NB4 (cell line): ENCODE measurements at regions not wholly inside any gene's neighbourhood (a gene's known extent, or its start where the extent isn't known, plus 50 kb on each side); places are given as distances from the start of the nearest gene placed in this dataset.

ENCODE experiments used
- DNase-seq: peaks from one replicate; pipeline ENCODE4 v3.0.0; 2010; ENCODE audit warnings: low read depth
- H3K4me3 ChIP-seq: one replicate; pipeline ENCODE4 v1.5.1; 2011; ENCODE audit warnings: mild to moderate bottlenecking, low read depth, low read length, moderate library complexity
- MAX ChIP-seq: IDR thresholded peaks from 2 replicates; pipeline ENCODE4 v1.6.1; 2011; ENCODE audit warnings: low read depth, low read length
- MYC ChIP-seq: IDR thresholded peaks from 2 replicates; pipeline ENCODE4 v1.6.1; 2011; ENCODE audit warnings: low read depth, low read length
- POLR2A ChIP-seq: IDR thresholded peaks from 2 replicates; pipeline ENCODE4 v1.6.1; 2011; ENCODE audit warnings: mild to moderate bottlenecking; ENCODE audit not compliant: insufficient read length; ENCODE audit errors: extremely low read depth
- TF ChIP-seq, protein P1 (sequence below): IDR thresholded peaks from one replicate; pipeline ENCODE4 v1.5.1; 2012; ENCODE audit warnings: low read depth, low read length

- no peak overlapping the region for H3K4me3 ChIP-seq
- no peak for DNase-seq
- TF ChIP-seq POLR2A: no peak
- TF ChIP-seq, protein P1, sequence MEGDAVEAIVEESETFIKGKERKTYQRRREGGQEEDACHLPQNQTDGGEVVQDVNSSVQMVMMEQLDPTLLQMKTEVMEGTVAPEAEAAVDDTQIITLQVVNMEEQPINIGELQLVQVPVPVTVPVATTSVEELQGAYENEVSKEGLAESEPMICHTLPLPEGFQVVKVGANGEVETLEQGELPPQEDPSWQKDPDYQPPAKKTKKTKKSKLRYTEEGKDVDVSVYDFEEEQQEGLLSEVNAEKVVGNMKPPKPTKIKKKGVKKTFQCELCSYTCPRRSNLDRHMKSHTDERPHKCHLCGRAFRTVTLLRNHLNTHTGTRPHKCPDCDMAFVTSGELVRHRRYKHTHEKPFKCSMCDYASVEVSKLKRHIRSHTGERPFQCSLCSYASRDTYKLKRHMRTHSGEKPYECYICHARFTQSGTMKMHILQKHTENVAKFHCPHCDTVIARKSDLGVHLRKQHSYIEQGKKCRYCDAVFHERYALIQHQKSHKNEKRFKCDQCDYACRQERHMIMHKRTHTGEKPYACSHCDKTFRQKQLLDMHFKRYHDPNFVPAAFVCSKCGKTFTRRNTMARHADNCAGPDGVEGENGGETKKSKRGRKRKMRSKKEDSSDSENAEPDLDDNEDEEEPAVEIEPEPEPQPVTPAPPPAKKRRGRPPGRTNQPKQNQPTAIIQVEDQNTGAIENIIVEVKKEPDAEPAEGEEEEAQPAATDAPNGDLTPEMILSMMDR: no peak
Observed at GRCh38 chr16:66136841-66137240, 229.7 kb upstream of the CDH5 start.

DNA sequence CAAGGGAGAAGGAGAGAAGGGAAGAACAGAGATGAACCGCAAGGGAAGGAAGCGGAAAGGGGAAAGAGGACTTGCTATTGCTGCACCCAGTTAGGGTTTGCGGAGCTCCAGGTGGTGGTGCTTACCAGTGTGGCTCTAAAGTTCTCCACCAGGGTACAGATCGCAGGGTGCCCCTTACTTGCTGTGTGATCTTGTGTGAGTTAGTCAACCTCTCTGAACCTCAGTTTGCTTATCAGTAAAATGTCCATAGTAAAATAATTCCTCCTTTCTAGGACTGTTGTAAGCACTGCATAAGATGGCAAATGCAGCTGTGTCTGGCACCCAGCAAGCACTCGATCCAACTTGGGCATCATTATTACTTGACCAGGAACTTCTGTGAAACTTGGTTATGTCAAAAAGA lies 230.7 kb upstream of the CDH5 start:
- DNase-seq: no peak
- no peak overlapping the region for H3K4me3 ChIP-seq
- TF ChIP-seq POLR2A (no peak), MYC (no peak), MAX (no peak)
- TF ChIP-seq, protein P1: no peak

- TF ChIP-seq, protein P1: no peak
- TF ChIP-seq POLR2A (no peak), MAX (no peak), MYC (no peak)
Observed at GRCh38 chr16:66135421-66135831, 231.1 kb upstream of the CDH5 start.

GRCh38 chr16:66134875-66135274 lies 231.6 kb upstream of the CDH5 start:
- TF ChIP-seq MYC (no peak), MAX (no peak), POLR2A (no peak)
- TF ChIP-seq, protein P1: no peak
- no peak overlapping the region for H3K4me3 ChIP-seq
- no peak for DNase-seq

More at GRCh38 chr16:66135421-66135831, 231.1 kb upstream of the CDH5 start:
- no peak overlapping the region for H3K4me3 ChIP-seq
- no peak for DNase-seq

DNA sequence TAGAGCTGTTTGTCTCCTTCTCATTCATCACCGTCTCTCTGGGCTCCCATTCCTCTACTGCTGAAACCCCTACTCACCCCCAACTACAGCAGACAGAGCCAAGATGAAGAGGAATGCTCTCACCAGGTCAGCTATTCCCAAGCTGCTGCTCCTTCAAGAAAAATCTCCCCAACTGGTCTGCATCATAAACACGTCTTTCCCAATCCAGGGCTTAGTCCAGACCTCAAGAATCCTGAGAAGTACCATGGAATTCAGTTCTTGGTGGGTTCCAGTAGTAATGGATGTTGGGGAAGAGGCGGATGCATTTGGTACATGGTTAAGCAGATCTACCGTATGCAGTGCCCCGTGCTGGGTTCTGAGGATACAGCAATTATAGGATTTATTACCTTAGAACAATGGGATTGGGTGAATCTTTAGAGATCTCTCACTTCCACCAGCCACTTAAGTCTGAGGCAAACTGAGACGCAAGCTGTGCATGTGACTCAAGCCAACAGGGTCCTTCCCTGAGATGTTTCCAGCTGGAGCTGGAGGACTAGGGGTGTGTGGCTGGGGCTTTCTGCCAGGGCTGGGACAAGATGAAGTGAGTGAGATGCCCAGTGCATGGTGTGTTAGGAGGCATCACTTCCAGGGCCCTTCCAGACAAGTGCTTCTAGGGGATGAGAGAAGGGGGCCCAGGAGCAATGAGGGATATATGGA lies 232.7 kb upstream of the CDH5 start:
- H3K4me3 ChIP-seq: no peak overlapping the region
- no peak for DNase-seq
- no peak for TF ChIP-seq MYC
- no peak for TF ChIP-seq MAX

- no peak for DNase-seq
- H3K4me3 ChIP-seq: no peak overlapping the region
- TF ChIP-seq POLR2A (no peak), MYC (no peak), MAX (no peak)
- TF ChIP-seq, protein P1: no peak
Observed at GRCh38 chr16:66131895-66132294, 234.6 kb upstream of the CDH5 start.
